ENCODE measurements at regions not wholly inside any gene's neighbourhood (a gene's known extent, or its start where the extent isn't known, plus 50 kb on each side); places are given as distances from the start of the nearest gene placed in this dataset.

DNA sequence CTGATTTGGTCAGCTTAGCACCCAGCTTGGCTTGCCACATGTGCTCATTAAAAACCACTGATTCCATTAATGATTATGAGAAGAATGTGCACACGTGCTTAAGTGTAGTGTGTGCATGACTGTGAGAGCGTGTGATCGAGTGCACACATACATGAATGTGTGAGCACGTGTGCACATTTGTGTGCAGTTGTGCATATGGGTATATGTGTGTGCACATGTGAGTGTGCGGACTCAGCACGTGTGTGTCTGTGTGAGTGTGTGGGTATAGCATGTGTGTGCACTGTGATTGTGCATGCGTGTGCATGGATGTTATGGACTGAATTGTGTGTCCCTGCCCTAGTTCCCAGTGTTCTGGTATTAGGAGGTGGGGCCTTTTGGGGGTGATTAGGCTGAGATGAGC, 202.1 kb upstream of the ZNF536 start:
- TF ChIP-seq CTCF (IDR thresholded peaks at IDR 0.05): no peak
- Mint-ChIP-seq H3K36me3 (ENCODE audit: low read depth) (no peaks in the 10 kb centered on the region), H3K4me1 (ENCODE audit: low read depth) (no peaks in the 10 kb centered on the region), H3K27me3 (ENCODE audit: insufficient read depth) (peaks cover 4% of the 10 kb centered on the region; the same call in 1 of the 2 replicates), H3K27ac (no peak overlapping the region), H3K4me3 (no peak overlapping the region), H3K9me3 (peaks cover 32% of the 10 kb centered on the region)
- no peak for DNase-seq

DNA sequence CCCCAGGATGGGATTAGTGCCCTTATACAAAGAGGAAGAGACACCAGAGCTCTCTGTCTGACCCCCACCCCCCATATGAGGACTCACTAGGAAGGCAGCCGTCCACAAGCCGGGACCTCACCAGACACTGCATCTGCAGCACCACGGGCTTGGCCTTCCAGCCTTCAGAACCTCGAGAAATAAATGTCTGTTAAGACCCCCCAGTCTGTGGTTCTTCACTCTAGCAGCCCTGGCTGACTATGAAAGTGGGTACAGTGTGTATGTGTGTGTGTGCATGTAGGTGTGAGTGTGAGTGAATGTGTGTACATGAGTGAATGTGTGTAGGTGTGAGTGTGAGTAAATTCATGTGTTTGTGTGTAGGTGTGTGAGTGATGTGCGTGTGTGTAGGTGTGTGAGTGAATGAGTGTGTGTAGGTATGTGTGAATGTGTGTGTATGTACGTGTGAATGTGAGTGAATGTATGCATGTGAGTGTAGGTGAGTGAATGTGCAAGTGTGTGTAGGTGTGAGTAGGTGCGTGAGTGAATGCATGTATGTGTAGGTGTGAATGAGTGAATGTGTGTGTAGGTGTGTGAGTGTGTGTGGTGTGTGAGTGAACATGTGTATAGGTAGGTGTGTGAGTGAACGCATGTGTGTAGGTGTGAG, 201.6 kb upstream of the ZNF536 start:
- no peaks in the 10 kb centered on the region for H3K4me1 Mint-ChIP-seq (ENCODE audit: low read depth)
- H3K27me3 Mint-ChIP-seq (ENCODE audit: insufficient read depth): peaks cover 4% of the 10 kb centered on the region; the same call in 1 of the 2 replicates
- TF ChIP-seq CTCF (IDR thresholded peaks at IDR 0.05): no peak
- no peak overlapping the region for H3K27ac Mint-ChIP-seq
- DNase-seq: no peak
- no peak overlapping the region for H3K4me3 Mint-ChIP-seq
- H3K9me3 Mint-ChIP-seq: peaks cover 31% of the 10 kb centered on the region
- no peaks in the 10 kb centered on the region for H3K36me3 Mint-ChIP-seq (ENCODE audit: low read depth)

DNA sequence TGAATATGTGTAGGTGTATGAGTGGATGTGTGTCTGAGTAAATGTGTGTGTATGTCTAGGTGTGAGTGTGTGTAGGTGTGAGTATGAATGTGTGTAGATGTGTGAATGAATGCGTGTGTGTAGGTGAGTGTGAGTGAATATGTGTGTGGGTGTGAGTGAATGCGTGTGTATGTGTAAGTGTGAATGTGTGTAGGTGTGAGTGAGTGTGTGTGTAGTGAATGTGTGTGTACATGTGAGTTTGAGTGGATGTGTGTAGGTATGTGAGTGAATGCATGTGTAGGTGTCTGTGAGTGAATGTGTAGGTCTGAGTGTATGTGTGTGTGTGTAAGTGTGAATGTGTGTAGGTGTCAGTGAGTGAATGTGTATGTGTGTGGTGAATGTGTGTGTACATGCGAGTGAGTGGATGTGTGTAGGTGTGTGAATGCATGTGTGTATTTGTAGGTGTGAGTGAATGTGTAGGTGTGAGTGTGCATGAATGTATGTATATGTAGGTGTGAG, 201.0 kb upstream of the ZNF536 start:
- no peak overlapping the region for H3K27ac Mint-ChIP-seq
- no peak for TF ChIP-seq CTCF (IDR thresholded peaks at IDR 0.05)
- no peak for DNase-seq
- H3K4me1 Mint-ChIP-seq (ENCODE audit: low read depth): no peaks in the 10 kb centered on the region
- peaks cover 29% of the 10 kb centered on the region for H3K9me3 Mint-ChIP-seq
- H3K27me3 Mint-ChIP-seq (ENCODE audit: insufficient read depth): peaks cover 4% of the 10 kb centered on the region; the same call in 1 of the 2 replicates
- H3K36me3 Mint-ChIP-seq (ENCODE audit: low read depth): no peaks in the 10 kb centered on the region
- no peak overlapping the region for H3K4me3 Mint-ChIP-seq

DNA sequence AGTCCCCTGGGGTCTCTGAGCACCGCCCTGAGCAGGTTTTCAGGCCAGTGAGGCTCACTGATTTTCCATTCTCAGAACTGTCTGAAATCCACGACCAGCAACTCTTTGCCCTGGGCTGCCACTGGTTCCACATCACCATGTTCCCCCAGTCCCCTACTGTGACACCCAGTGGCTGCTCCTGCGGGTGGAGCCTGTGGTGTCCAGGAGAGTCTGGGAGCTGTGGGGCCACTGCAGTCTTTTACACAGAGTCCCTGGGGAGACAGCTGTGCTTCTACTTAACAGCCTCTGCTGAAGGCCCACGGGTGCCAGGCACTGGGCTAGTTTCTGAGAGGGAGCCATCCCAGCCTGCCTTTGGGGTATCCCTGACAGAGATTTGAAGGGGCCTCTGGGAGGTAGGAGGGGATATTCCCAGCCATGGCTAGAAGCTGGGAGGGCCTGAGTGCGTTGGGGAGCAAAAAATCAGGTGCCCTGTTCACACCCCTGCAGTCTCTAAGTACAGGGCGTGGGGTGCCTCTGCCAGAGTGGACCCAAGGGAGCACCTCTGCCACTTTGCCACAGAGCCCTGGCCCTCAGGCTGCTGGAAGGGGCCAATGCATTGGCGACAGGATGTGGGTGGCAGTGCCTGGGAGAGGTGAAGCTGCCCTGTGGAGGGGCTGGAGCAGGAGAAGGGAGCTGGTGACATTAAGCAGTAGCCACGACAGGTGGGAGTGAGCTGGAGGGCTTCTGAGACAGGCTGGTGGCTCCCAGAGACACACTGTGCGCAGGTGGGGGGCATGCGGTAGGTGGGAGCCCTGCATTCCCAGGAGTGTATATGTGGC, 200.2 kb upstream of the ZNF536 start:
- no peak overlapping the region for H3K4me3 Mint-ChIP-seq
- no peak for DNase-seq
- no peak overlapping the region for H3K27ac Mint-ChIP-seq
- TF ChIP-seq CTCF (IDR thresholded peaks at IDR 0.05): no peak
- H3K9me3 Mint-ChIP-seq: peaks cover 37% of the 10 kb centered on the region
- no peaks in the 10 kb centered on the region for H3K36me3 Mint-ChIP-seq (ENCODE audit: low read depth)
- no peaks in the 10 kb centered on the region for H3K4me1 Mint-ChIP-seq (ENCODE audit: low read depth)
- peaks cover 4% of the 10 kb centered on the region; the same call in 1 of the 2 replicates for H3K27me3 Mint-ChIP-seq (ENCODE audit: insufficient read depth)

DNA sequence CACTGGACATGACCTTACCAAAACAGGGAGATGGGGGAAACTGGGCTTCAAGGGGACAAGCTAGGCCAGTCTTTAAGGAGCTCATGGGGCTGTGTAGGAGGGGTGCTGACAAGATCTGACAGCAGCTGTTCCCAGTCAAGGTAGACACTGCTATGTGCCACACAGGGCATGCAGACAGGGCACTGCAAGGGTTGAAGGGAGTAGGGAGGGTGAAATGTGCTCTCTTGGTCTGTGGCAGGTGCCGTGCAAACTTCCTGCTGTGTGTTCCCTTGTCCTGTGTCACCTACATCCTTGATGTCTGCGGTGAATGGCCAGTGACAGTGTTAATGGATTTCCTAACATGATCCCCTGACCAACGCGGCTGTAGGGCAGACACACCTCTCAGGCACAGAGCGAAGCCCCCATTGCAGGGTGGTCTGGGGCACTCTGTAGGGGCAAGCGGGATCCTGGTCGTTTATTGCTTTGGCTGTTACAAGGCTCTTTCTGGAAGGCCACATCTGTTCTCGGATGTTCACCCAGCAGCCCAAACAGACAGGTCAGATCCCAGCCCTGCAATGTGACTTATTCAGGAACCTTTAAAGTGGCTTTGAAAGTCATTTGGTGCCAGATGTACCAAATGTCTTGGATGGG, 199.5 kb upstream of the ZNF536 start:
- no peak for DNase-seq
- Mint-ChIP-seq H3K36me3 (ENCODE audit: low read depth) (no peaks in the 10 kb centered on the region), H3K27me3 (ENCODE audit: insufficient read depth) (peaks cover 4% of the 10 kb centered on the region; the same call in 1 of the 2 replicates), H3K27ac (no peak overlapping the region), H3K9me3 (peaks cover 44% of the 10 kb centered on the region), H3K4me1 (ENCODE audit: low read depth) (no peaks in the 10 kb centered on the region), H3K4me3 (no peak overlapping the region)
- TF ChIP-seq CTCF (IDR thresholded peaks at IDR 0.05): no peak
